GM19043 (cell line): ENCODE measurements at regions not wholly inside any gene's neighbourhood (a gene's known extent, or its start where the extent isn't known, plus 50 kb on each side); places are given as distances from the start of the nearest gene placed in this dataset.

Experiments used
- ATAC-seq: cut with Tn5 transposase; IDR thresholded peaks from one replicate; pipeline ENCODE4 v1.9.1; 2021; ENCODE audit warnings: low read depth; ENCODE audit not compliant: unreplicated experiment

DNA sequence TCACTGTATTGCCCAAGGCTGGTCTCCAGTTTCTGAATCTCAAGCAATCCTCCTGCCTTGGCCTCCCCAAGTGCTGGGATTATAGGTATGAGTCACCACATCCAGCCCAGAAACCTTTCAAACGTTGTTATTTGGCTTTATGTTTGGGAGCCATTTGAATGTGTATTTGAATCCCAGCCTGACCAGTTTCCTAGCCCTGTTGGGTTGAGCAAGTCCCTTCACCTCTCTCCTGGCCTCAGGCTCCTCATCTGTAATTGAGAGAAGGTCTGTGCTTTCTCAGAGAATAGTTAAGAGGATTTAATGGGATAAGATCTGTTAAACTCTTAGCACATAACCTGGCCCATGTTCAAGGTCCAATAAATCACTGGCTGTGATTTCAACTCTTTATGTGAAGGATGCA is 385.8 kb upstream of the RBFOX1 start:
- ATAC-seq = no peak

DNA sequence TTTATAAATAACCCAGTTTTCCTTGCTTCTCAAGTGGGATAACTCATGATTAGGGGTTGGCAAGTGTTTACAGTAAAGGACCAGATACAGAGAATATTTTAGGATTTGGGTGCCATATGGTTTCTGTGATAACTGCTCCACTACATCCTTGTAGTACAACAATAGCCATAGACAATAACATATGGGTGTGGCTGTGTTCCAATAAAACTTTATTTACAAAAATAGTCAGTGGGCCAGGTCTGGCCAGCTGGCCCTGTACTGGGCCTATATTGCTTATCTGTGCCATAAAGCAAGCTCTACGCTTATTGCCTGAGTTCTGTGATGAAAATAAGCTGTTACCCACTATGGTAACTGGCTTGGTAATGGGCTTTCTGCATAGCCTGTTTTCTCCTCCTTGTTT is 386.5 kb upstream of the RBFOX1 start:
- no peak for ATAC-seq

DNA sequence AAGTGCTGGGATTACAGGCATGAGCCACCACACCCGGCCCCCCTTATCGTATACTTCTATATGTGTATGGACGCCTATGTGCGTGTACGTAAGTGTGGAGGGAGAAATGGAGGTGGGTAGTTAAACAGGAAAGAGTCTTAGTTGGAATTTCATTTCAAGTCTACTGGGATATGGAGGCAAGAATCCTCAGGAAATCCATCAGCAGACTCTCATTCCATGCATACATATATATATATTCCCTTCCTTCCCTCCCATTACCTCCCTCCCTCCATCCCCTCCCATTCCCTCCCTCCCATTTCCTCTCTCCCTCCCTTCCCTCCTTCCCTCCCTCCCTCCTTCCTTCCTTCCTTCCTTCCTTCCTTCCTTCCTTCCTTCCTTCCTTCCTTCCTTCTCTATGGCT is 391.7 kb upstream of the RBFOX1 start:
- no peak for ATAC-seq

DNA sequence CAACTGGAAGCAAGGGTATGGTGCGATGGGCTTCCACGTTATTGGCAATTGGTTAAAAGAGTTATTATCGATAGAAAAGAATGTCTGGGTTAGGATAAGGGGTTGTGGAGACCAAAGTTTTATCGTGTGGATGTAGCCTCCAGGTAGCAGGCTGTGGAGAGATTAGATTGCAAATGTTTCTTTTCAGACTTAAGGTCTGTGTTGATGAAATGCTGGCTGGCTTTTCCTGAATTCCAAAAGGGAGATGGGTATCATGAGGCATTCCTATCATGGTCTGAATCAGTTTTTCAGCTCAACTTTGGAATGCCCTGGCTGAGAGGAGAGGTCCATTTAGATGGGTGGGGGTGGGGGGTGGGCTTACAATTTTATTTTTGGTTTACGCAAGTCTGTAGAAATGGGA is 395.0 kb upstream of the RBFOX1 start:
- no peak for ATAC-seq

DNA sequence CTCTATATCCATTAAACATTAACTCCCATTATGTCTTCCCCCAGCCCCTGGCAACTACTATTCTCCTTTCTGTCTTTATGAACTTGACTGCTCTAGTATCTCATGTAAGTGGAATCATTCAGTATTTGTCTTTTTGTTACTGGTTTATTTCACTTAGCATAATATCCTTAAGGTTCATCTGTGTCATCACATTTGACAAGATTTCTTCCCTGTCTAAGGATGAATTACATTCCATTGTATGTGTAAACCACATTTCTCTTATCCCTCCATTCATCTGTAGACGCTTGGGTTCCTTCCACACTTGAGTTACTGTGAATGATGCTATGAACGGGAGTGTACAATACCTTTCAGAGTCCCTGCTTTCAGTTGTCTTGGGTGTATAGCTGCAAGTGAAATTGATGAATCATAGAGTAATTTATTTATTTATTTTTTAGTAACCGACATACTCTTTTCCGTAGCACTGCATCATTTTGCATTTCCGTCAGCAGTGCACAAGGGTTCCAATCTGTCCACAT is 399.7 kb upstream of the RBFOX1 start:
- no peak for ATAC-seq

DNA sequence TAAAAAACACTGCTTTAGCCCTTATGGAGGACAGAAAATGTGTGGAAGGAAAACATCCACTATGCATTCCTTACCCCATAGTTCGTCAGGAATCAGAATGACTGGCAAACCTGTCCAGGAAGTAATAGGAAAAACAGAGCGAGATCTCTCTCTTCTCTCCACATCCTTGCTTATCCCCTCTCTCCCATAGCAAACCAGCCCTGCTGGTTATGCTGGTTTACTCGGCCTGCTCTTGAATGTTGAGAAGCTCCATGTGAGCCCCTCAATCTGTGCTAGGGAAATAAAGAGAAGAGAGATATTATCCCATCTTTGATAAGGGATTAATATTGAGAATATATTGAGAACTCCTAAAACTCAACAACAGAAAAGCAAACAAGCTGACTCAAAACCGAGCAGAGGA is 402.8 kb upstream of the RBFOX1 start:
- ATAC-seq = no peak

DNA sequence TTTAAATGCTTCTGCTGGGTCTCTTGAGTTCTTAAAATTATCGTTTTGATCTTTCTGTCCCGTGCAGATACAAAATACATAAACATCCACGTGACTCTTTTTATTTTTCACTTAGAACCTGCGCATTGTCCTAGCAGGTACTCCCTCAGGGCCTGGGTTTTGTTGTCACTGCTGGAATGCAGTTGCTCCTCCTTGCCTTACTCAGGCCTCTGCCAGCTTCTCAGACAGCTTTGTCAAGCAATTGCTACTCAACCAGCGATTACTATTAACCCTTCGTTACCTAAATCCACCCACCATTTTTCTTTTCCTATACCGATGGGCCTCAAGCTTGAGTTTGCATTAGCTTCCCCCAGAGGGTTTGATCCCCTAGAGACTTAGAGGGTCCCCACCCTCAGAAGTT is 405.9 kb upstream of the RBFOX1 start:
- no peak for ATAC-seq

DNA sequence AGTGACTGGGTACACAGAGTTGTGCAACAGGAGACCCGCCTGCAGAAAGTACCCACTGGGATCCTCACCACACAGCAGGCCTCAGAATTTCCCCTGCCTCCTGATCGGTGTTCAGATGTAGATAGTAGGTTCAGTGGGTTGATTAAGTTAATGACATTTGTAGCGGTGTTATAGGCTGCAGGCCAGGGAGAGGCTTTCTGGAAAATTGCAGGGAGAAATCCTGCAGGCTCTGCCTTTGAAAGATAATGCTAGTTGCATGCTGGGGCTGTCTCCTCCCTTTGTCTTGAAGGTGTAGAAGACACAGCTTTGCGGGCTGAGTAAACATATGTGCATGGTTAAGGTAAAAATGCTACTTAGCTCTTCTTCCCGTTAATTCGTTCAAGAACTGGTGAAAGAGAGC is 406.3 kb upstream of the RBFOX1 start:
- no peak for ATAC-seq

GRCh38 chr16:6918646-6919045 is 414.0 kb upstream of the RBFOX1 start:
- ATAC-seq = no peak

DNA sequence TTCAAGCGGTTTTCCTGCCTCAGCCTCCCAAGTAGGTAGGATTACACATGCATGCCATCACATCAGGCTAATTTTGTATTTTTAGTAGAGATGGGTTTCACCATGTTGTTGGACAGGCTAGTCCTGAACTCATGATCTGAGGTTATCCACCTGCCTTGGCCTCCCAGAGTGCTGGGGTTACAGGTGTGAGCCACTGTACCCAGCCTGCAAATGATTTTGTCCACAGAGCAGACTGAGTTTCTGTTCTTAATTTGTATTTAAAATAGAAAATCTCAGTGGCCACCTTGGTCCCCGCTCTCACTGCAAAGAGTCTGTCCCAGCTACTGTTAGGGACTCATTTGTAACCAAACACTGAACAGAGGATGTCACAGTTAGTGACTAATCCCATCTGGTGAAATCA is 415.7 kb upstream of the RBFOX1 start:
- ATAC-seq = no peak

DNA sequence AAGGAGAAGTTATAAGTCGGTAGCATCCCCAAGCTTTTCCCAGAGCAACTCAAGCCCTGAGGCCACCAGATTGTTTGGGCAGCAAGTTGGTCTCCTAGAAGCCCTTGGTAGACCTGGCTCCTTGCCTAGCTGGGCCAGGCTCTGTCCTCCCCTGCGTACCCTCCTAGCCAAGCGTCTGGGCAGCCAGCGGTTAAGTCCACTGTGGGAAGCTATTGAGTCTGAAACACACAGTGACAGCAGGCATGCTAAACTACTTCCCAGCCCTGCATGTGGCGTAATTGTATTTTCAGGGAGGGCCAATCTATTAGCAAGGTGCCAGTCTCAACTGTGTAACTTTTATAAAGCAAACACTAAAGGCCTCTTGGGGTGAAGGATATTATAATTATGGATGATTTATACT is 419.1 kb upstream of the RBFOX1 start:
- no peak for ATAC-seq

DNA sequence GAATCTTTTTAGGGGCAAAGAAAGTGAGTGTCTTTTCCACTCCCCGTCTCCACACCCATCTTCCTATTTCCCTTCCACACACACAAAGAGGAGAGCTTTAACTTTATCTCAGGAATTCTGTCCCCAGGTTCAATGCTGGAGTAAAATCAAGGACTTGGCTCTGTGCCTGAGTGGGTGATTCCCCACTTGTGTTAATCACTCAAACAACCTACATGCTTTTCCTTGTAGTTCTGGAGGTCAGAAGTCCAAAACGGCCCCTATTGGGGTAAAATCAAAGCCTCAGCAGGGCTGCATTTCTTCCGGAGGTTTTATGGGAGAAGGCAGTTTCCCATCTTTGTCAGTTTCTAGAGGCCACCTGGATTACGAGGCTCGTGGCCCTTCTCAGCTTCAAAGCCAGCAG is 422.3 kb upstream of the RBFOX1 start:
- no peak for ATAC-seq

DNA sequence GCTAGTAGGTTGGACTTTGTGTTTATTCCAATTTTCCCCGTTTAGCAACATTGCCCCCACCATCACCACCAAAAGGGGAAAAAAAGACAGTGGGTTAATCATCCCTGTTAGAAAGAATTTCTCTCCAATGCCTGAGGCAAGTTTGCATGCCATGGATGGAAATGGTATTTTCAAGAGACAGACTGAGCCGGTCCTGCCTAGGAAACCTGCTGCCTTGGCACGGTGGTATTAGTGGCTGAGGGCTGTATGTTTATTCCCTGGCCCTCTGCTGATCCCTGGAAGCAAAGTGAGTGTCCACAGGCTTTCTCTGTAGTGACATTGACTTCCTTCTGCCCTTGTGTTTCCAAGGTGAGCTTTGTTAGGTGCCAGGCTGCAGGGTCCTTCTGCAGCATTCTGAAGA is 427.0 kb upstream of the RBFOX1 start:
- ATAC-seq = no peak

GRCh38 chr16:6903671-6904070 is 429.0 kb upstream of the RBFOX1 start:
- no peak for ATAC-seq

- ATAC-seq = no peak
Measured at GRCh38 chr16:6898896-6899295, 433.7 kb upstream of the RBFOX1 start.

- no peak for ATAC-seq
Measured at GRCh38 chr16:6897876-6898485, 434.7 kb upstream of the RBFOX1 start.

DNA sequence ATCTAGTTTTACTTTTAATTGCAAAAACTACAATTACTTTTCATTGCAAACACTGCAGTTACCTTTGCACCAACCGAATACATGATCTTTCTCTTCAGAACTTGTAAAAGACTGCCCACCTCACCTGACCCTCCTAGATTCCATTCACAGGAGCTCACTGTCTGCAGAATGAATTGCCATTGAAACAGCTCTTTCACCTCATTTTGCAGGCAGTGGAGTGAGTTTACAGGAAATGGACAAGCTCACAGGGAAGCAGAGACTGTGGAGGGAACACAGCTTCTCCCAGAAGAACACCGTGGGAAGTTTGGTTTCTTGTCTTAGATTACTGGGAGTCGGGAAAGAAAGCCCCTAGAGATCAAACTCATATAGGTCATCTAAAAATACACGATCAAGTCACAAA is 439.7 kb upstream of the RBFOX1 start:
- ATAC-seq = no peak

DNA sequence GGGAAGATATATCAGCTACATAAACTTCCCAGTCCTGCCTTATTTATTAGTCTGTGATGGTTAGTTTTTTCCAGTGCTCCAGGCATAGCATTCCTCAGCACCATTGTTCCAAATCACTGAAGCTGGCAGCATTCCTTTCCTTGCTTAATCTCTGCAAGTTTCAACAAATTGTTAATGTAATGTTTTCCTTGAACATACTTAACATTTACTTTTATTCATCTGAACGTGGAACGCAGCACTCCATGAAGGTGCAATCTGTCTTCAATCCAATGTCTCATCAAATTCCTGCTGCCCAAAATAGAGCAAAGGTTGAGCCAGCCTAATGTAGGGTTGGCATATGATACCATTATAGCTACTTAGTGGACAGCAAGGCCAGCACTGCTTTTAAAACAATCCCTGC is 441.1 kb upstream of the RBFOX1 start:
- ATAC-seq = no peak

- no peak for ATAC-seq
Measured at GRCh38 chr16:6888531-6888930, 444.1 kb upstream of the RBFOX1 start.

GRCh38 chr16:6884002-6884401 is 448.6 kb upstream of the RBFOX1 start:
- no peak for ATAC-seq

- no peak for ATAC-seq
Measured at GRCh38 chr16:6880263-6880662, 452.4 kb upstream of the RBFOX1 start.

- ATAC-seq = no peak
Measured at GRCh38 chr16:6864671-6865070, 468.0 kb upstream of the RBFOX1 start.

GRCh38 chr16:6864244-6864643 is 468.4 kb upstream of the RBFOX1 start:
- no peak for ATAC-seq
